ENCODE measurements at regions not wholly inside any gene's neighbourhood (a gene's known extent, or its start where the extent isn't known, plus 50 kb on each side); places are given as distances from the start of the nearest gene placed in this dataset.

GRCh38 chr4:64940698-64941097, 531.4 kb upstream of the TECRL start:
- TF ChIP-seq POLR2AphosphoS5 (IDR thresholded peaks at IDR 0.05) (no peak), CTCF (IDR thresholded peaks at IDR 0.05) (no peak), POLR2A (IDR thresholded peaks at IDR 0.05) (no peak)
